22Rv1 (cell line): ENCODE measurements at regions not wholly inside any gene's neighbourhood (a gene's known extent, or its start where the extent isn't known, plus 50 kb on each side); places are given as distances from the start of the nearest gene placed in this dataset.

Source experiments
- CTCF ChIP-seq: fragments of 450-650 bp; IDR thresholded peaks from 2 replicates; pipeline ENCODE4 v1.5.1; 2017; ENCODE audit warnings: mild to moderate bottlenecking
- ZFX ChIP-seq: fragments of 450-650 bp; IDR thresholded peaks from 2 replicates; pipeline ENCODE4 v1.6.1; 2017; ENCODE audit warnings: antibody characterized with exemption, borderline replicate concordance

- TF ChIP-seq CTCF (no peak), ZFX (no peak)
These were observed 293.7 kb upstream of the FOXF1 start for GRCh38 chr16:86216591-86216990.
